ENCODE measurements at regions not wholly inside any gene's neighbourhood (a gene's known extent, or its start where the extent isn't known, plus 50 kb on each side); places are given as distances from the start of the nearest gene placed in this dataset.
A peak's percentile ranks its signal among the peaks of the same experiment; 100 is the strongest.

DNA sequence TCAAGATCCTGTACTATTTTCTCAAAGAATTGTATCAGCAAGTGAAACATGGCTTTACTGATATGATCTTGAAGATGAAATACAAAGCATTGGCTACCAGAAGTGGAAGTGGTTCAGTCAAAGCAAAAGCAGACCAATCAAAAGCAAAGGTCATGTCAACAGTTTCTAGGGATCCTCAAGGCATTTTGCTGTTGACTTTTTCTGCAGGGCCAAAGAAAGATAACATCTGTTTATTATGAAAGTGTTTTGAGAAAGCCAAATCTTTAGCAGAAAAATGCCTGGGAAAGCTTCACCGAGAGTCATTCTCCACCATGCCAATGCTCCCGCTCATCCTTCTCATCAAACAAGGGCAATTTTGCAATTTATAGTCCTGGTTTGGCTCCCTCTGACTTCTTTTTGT lies 90.3 kb upstream of the ACO1 start:
- no peaks in the 10 kb centered on the region for H3K36me3 Mint-ChIP-seq (ENCODE audit: low read depth)

DNA sequence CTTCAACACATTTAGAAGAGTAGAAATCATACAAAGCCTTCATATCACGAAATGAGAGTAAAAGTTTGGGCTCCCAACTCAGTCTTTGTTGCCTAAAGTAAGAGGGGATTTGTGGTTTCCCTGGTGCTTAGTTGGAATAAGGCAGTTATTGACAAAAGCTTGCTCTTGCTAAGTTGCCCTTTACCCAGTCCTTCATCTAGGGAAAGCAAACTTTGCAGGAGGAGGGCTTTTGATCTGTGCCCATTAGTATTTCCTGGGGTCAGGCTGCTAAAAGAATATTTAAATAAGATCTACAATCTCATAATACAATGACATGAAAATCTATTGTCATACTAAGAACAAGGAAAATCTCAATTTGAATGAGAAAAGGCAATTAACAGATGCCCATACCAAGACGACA lies 84.1 kb upstream of the ACO1 start:
- Mint-ChIP-seq H3K27me3 (ENCODE audit: low read depth) (no peaks in the 10 kb centered on the region), H3K4me3 (no peak overlapping the region), H3K36me3 (ENCODE audit: low read depth) (no peaks in the 10 kb centered on the region), H3K9me3 (no peaks in the 10 kb centered on the region), H3K27ac (no peak overlapping the region), H3K4me1 (no peaks in the 10 kb centered on the region)
- TF ChIP-seq, protein P1, sequence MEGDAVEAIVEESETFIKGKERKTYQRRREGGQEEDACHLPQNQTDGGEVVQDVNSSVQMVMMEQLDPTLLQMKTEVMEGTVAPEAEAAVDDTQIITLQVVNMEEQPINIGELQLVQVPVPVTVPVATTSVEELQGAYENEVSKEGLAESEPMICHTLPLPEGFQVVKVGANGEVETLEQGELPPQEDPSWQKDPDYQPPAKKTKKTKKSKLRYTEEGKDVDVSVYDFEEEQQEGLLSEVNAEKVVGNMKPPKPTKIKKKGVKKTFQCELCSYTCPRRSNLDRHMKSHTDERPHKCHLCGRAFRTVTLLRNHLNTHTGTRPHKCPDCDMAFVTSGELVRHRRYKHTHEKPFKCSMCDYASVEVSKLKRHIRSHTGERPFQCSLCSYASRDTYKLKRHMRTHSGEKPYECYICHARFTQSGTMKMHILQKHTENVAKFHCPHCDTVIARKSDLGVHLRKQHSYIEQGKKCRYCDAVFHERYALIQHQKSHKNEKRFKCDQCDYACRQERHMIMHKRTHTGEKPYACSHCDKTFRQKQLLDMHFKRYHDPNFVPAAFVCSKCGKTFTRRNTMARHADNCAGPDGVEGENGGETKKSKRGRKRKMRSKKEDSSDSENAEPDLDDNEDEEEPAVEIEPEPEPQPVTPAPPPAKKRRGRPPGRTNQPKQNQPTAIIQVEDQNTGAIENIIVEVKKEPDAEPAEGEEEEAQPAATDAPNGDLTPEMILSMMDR (IDR thresholded peaks at IDR 0.05; ENCODE audit: unreplicated experiment in 3 of 3) = no peak

More for the DNA sequence above, 90.3 kb upstream of the ACO1 start:
- no peaks in the 10 kb centered on the region for H3K27me3 Mint-ChIP-seq (ENCODE audit: low read depth)
- peaks cover 4% of the 10 kb centered on the region for H3K9me3 Mint-ChIP-seq
- H3K4me3 Mint-ChIP-seq = peak overlapping the region in 1 of 3 experiments; percentile 33
- TF ChIP-seq, protein P1 (IDR thresholded peaks at IDR 0.05; ENCODE audit: unreplicated experiment in 3 of 3) = no peak
- H3K4me1 Mint-ChIP-seq = no peaks in the 10 kb centered on the region
- H3K27ac Mint-ChIP-seq = peak overlapping the region in 1 of 3 experiments; percentile 71

DNA sequence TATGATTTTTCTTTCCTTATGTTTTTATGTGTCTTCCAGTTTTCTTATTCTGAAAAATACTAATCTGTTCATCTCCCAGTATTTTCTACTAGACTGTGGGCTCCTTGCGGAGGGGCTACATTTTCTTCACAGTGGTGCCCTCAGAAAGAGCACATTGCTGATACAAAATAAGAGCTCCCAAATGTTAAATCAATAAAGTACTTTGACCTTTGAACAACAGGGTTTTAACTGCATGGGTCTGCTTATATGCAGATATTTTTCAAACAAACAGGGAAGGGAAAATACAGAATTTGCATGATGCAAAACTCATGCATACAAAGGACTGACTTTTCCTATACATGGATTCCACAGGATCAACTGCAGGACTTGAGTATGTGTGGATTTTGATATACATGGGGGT lies 79.9 kb upstream of the ACO1 start:
- Mint-ChIP-seq H3K27ac (no peak overlapping the region), H3K36me3 (ENCODE audit: low read depth) (no peaks in the 10 kb centered on the region), H3K4me3 (no peak overlapping the region), H3K9me3 (peaks cover 13% of the 10 kb centered on the region), H3K4me1 (no peaks in the 10 kb centered on the region), H3K27me3 (ENCODE audit: low read depth) (no peaks in the 10 kb centered on the region)
- TF ChIP-seq, protein P1 (IDR thresholded peaks at IDR 0.05; ENCODE audit: unreplicated experiment in 3 of 3) = no peak

DNA sequence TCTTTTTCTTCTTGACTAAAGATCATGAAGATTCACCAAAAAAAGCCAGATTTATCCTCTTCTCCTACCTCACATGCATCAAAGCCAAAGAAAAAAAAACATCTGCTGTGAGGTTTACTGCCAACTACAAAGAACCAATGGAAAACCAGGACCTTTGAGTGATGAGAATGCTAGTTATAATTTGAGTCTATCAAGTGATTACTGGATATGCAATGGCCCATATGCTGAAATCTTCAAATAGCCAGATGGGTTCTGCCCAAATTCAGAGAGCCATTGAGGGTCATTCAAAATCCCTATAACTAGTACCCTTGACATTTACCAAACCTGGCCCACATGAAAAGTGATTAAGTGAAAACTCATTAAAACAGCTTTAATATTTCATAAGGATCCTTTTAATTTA lies 78.4 kb upstream of the ACO1 start:
- Mint-ChIP-seq H3K36me3 (ENCODE audit: low read depth) (no peaks in the 10 kb centered on the region), H3K27ac (no peak overlapping the region), H3K27me3 (ENCODE audit: low read depth) (no peaks in the 10 kb centered on the region), H3K4me3 (no peak overlapping the region), H3K9me3 (peaks cover 13% of the 10 kb centered on the region), H3K4me1 (no peaks in the 10 kb centered on the region)
- TF ChIP-seq, protein P1 (IDR thresholded peaks at IDR 0.05; ENCODE audit: unreplicated experiment in 3 of 3) = no peak

DNA sequence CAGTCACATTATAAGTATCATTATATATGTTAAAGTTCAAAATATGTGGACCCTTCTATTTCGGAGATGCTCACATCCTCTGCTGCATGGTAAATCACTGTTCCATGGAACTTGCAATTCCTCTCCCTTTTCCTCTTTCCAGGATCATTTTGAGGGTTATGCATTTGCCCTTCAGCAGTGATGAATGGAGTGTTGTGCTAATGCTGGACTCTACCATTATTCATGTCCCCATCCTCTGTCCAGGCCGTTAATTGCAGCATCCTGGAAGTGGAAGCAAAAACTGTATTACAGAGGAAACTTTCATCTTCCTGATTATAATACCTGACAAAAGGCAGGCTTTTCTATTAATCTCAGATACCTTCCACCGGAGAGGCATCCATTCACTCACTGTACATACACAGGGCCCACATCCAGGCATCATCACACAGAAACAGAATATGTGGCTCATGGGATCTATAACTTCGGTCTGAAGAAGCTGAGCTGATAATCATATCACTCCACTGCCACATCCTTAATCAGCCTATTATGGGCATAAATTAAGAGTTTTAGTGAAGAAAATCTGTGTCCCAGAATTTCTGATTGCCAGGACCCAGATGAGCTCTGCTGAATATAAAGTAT lies 65.0 kb upstream of the ACO1 start:
- peaks cover 6% of the 10 kb centered on the region for H3K9me3 Mint-ChIP-seq
- H3K4me3 Mint-ChIP-seq = no peak overlapping the region
- no peaks in the 10 kb centered on the region for H3K36me3 Mint-ChIP-seq (ENCODE audit: low read depth)
- H3K27ac Mint-ChIP-seq = no peak overlapping the region
- TF ChIP-seq, protein P1 (IDR thresholded peaks at IDR 0.05; ENCODE audit: unreplicated experiment in 3 of 3) = no peak
- no peaks in the 10 kb centered on the region for H3K4me1 Mint-ChIP-seq
- H3K27me3 Mint-ChIP-seq (ENCODE audit: low read depth) = no peaks in the 10 kb centered on the region

DNA sequence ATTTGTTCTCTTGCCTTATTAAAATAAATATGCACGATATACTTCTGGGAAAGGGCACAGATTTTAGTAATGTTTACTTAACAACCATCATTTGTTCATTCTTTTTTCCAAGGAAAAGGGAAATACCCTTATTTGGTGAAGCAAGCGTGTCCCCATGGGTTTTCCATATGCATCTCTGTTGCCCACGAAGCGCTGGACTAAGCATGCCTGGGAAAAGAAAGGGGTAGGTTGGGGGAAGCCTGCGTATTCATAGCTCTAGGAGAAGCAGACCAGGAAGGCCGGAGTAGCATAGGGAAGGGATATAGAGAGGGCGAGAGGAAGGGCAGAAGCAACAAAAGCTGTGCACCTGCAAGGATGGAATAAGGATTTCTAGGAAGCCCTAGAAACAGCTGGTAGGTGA lies 61.8 kb upstream of the ACO1 start:
- no peaks in the 10 kb centered on the region for H3K4me1 Mint-ChIP-seq
- TF ChIP-seq, protein P1 (IDR thresholded peaks at IDR 0.05; ENCODE audit: unreplicated experiment in 3 of 3) = no peak
- no peaks in the 10 kb centered on the region for H3K36me3 Mint-ChIP-seq (ENCODE audit: low read depth)
- H3K27ac Mint-ChIP-seq = no peak overlapping the region
- H3K9me3 Mint-ChIP-seq = no peaks in the 10 kb centered on the region
- no peaks in the 10 kb centered on the region for H3K27me3 Mint-ChIP-seq (ENCODE audit: low read depth)
- no peak overlapping the region for H3K4me3 Mint-ChIP-seq
